Activated CD8-positive, alpha-beta T cell treated with anti-CD3 and anti-CD28 coated beads, Interleukin-2, amount 10 ng/mL, durations not matched to agents 7 days and 5 days (primary cell): ENCODE measurements at regions not wholly inside any gene's neighbourhood (a gene's known extent, or its start where the extent isn't known, plus 50 kb on each side); places are given as distances from the start of the nearest gene placed in this dataset.

Experiments used
- ATAC-seq: fragments of 150-1000 bp; cut with Tn5 transposase; one replicate; pipeline ENCODE4 v1.10.0; 2021; ENCODE audit warnings: moderate library complexity
- CTCF ChIA-PET: fragments of 350-600 bp; sonication (Branson Sonifier 250); formaldehyde crosslinking; loops from one replicate; lab custom pipeline; 2021; ENCODE audit warnings: antibody characterized with exemption; lab: Charles Lee
- POLR2A ChIA-PET: fragments of 350-600 bp; sonication (Branson Sonifier 250); formaldehyde crosslinking; loops from one replicate; lab custom pipeline; 2021; ENCODE audit warnings: antibody characterized with exemption; lab: Charles Lee
- DNase-seq: peaks from one replicate; pipeline ENCODE4 v3.0.0-alpha.2; 2020
- H3K27ac Mint-ChIP-seq: one replicate; pipeline ENCODE4 v1.8.0; 2021; ENCODE audit warnings: mild to moderate bottlenecking, mixed read lengths
- H3K27me3 Mint-ChIP-seq: one replicate; pipeline ENCODE4 v1.8.0; 2021; ENCODE audit warnings: low read depth, mixed read lengths
- H3K36me3 Mint-ChIP-seq: one replicate; pipeline ENCODE4 v1.8.0; 2021; ENCODE audit warnings: low read depth, mixed read lengths
- H3K4me1 Mint-ChIP-seq: one replicate; pipeline ENCODE4 v1.8.0; 2021; ENCODE audit warnings: low read depth, mixed read lengths
- H3K4me3 Mint-ChIP-seq: one replicate; pipeline ENCODE4 v1.8.0; 2021; ENCODE audit warnings: mild to moderate bottlenecking, mixed read lengths
- H3K9me3 Mint-ChIP-seq: one replicate; pipeline ENCODE4 v1.8.0; 2022; ENCODE audit warnings: mixed read lengths; ENCODE audit not compliant: insufficient read depth

DNA sequence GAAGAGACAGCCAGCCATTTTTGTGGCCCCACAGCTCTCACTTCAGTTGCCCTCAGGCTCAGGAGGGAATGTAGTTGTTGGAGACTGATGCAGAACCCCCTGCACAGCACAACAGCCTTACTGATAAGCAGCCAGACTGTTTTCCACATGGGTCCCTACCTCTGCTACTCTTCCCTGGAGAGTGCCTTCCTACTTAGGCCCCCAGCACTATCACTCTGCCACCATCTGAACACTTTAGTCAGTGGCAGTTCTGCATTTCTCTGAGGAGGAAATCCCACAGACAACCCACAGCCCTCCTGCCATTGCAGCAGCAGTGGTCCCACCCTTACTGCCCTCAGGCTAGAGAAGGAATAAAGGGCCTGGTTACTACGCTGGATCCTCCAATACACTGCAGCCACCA lies 61.8 kb upstream of the PTPRD start:
- no peak for ATAC-seq
- no peak for DNase-seq
- ChIA-PET CTCF (no interaction called here), POLR2A (no interaction called here)
- H3K4me3 Mint-ChIP-seq, result no peak overlapping the region
- H3K36me3 Mint-ChIP-seq, result no peaks in the 10 kb centered on the region
- H3K27ac Mint-ChIP-seq, result no peak overlapping the region
- no peaks in the 10 kb centered on the region for H3K4me1 Mint-ChIP-seq
- peaks cover 18% of the 10 kb centered on the region for H3K9me3 Mint-ChIP-seq
- H3K27me3 Mint-ChIP-seq, result no peaks in the 10 kb centered on the region

DNA sequence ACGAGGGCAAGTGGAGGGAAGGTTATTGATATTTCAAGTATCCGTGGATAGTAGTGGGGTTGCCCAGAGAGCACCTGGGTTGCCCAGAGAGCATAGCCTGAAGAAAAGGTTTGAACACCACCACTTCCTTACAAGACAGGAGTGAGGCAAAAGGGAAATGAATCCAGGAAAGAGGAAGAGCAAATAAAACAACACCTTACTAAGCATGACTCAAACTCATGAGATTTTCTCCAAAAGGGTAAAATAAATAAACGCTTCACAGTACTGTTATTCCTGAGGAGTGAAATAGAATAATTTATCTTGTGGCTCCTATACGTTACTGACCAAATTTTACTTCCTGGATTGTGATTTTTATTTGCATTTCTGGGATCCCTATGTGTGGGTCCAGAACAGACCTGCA lies 65.2 kb upstream of the PTPRD start:
- CTCF ChIA-PET, result no interaction called here
- DNase-seq, result no peak
- Mint-ChIP-seq H3K27ac (no peak overlapping the region), H3K9me3 (peaks cover 14% of the 10 kb centered on the region), H3K27me3 (no peaks in the 10 kb centered on the region), H3K4me3 (no peak overlapping the region), H3K4me1 (no peaks in the 10 kb centered on the region), H3K36me3 (no peaks in the 10 kb centered on the region)
- POLR2A ChIA-PET, result no interaction called here
- no peak for ATAC-seq

DNA sequence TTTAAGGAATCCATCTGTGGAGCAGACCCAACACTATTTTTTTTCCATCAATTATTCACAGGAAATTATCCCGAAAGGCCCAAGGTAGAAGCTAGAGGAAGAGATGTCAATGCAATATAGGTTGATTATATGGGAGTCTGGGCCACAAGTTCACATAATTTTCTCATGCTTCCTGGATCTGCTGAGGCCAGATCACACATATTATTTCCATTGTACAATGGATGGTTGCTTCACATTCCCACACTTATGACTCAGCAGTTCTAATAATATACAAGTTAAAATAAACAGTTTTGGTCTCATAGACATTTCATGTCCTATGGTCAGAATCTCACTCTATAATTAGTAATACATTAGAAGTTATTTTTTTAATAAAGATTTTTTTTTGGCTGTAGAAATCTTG lies 66.0 kb upstream of the PTPRD start:
- Mint-ChIP-seq H3K27me3 (no peaks in the 10 kb centered on the region), H3K27ac (no peak overlapping the region), H3K36me3 (no peaks in the 10 kb centered on the region), H3K4me3 (no peak overlapping the region), H3K9me3 (peaks cover 14% of the 10 kb centered on the region), H3K4me1 (no peaks in the 10 kb centered on the region)
- DNase-seq (no peak), ATAC-seq (no peak)
- ChIA-PET CTCF (no interaction called here), POLR2A (no interaction called here)

DNA sequence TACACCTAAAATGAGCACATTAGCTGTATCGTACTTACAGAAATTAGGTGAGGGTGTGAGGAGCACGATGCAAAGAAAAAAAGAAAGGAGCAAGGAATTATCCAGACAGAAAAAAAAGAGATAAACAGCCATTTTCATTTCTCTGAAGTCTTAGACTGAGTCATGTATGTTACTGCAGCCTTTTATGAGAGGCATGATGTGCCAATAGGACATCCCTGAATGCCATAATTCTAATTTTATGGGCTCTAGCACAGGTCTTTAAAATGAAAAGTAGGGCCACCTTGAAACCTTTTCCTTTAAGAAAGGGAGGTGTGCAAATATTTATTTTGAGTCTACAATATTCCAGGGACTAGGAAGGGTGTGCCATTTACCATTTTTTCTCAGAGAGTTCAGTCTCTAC lies 74.1 kb upstream of the PTPRD start:
- no peak overlapping the region for H3K27ac Mint-ChIP-seq
- no peaks in the 10 kb centered on the region for H3K27me3 Mint-ChIP-seq
- ATAC-seq (no peak), DNase-seq (no peak)
- ChIA-PET POLR2A (no interaction called here), CTCF (no interaction called here)
- H3K36me3 Mint-ChIP-seq, result no peaks in the 10 kb centered on the region
- H3K9me3 Mint-ChIP-seq, result peaks cover 4% of the 10 kb centered on the region
- no peak overlapping the region for H3K4me3 Mint-ChIP-seq
- H3K4me1 Mint-ChIP-seq, result no peaks in the 10 kb centered on the region

DNA sequence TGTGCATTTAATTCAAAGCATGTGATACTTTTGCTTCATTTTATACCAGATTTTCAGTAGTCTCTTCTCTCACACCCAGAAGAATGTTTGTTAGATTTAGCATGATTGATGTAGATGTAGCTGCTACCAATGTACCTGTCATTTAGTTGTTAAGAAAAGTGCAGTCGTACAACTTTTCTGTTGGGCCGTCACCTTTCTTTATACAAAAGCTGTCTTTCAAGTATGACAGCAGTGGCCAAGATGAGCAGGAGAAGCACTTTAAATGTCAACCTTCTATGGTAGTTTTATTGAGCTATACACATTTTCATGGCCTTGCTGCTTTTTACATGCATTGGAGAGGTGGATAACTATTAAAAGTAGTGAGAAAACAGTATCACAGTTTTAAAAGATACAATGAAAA lies 77.7 kb upstream of the PTPRD start:
- Mint-ChIP-seq H3K4me3 (no peak overlapping the region), H3K27ac (no peak overlapping the region), H3K4me1 (no peaks in the 10 kb centered on the region), H3K9me3 (peaks cover 4% of the 10 kb centered on the region), H3K36me3 (no peaks in the 10 kb centered on the region), H3K27me3 (no peaks in the 10 kb centered on the region)
- ATAC-seq (no peak), DNase-seq (no peak)
- ChIA-PET CTCF (no interaction called here), POLR2A (no interaction called here)

DNA sequence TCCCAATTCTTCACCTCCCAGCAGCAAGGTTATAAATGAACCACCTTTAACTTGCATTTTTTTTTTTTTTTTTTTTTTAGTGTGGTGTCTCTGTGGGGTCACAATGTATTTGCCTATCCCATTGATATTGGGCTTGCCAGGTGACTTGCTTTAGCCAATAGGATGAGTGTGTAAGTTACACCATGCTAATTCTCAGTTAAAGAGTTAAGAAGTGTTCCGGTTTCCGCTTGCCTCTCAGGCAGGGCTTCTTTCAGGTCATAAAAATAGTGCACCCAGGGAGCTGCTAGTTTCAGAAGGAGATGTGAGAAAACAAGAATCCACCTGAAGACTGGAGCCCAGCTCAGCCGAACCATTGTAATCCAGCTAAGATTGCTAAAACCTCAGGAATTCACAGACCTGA lies 84.2 kb upstream of the PTPRD start:
- DNase-seq (no peak), ATAC-seq (no peak)
- H3K4me1 Mint-ChIP-seq, result no peaks in the 10 kb centered on the region
- peaks cover 4% of the 10 kb centered on the region for H3K9me3 Mint-ChIP-seq
- POLR2A ChIA-PET, result no interaction called here
- H3K36me3 Mint-ChIP-seq, result no peaks in the 10 kb centered on the region
- H3K27ac Mint-ChIP-seq, result no peak overlapping the region
- H3K27me3 Mint-ChIP-seq, result no peaks in the 10 kb centered on the region
- CTCF ChIA-PET, result no interaction called here
- H3K4me3 Mint-ChIP-seq, result no peak overlapping the region

DNA sequence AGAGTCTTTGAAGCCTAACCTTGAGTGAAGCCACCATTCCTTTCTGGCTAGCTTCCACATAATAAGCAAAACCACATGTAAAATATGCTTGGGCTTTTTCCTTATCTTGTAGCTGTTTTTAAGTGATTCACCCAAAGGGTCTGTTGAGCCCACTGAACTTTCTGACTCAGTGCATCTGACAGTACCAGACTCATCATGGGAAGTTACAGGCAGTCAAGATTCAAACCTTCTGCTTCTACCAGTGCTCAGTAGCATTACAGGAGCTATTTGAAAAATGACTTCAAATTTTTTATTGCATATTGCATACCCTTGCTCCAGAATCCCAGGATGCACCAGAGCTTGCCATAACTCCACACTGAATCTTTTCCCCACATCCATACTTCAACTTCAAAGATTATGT lies 87.5 kb upstream of the PTPRD start:
- DNase-seq (no peak), ATAC-seq (no peak)
- ChIA-PET CTCF (no interaction called here), POLR2A (no interaction called here)
- Mint-ChIP-seq H3K9me3 (peaks cover 8% of the 10 kb centered on the region), H3K36me3 (no peaks in the 10 kb centered on the region), H3K4me3 (no peak overlapping the region), H3K27me3 (no peaks in the 10 kb centered on the region), H3K4me1 (no peaks in the 10 kb centered on the region), H3K27ac (no peak overlapping the region)

DNA sequence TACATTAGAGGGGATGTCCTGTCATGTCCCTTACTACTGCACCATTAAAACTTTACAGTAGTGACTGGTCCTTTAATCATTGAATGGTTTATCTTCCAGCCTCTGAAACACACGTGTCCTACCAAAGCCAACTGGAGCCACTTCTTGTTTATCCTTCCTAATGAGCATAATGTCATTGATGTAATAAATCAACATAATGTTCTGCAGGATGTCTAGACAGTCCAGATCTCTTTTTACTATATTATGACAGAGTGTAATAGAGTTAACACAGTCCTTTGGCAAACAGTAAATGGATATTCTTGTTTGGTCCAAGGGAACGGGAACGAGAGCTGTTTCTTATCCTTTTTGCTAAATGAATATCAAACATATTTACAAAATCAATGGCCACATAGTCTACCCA lies 88.1 kb upstream of the PTPRD start:
- H3K4me3 Mint-ChIP-seq, result no peak overlapping the region
- peaks cover 8% of the 10 kb centered on the region for H3K9me3 Mint-ChIP-seq
- POLR2A ChIA-PET, result no interaction called here
- DNase-seq (no peak), ATAC-seq (no peak)
- H3K27me3 Mint-ChIP-seq, result no peaks in the 10 kb centered on the region
- H3K27ac Mint-ChIP-seq, result no peak overlapping the region
- no peaks in the 10 kb centered on the region for H3K4me1 Mint-ChIP-seq
- no peaks in the 10 kb centered on the region for H3K36me3 Mint-ChIP-seq
- CTCF ChIA-PET, result no interaction called here

DNA sequence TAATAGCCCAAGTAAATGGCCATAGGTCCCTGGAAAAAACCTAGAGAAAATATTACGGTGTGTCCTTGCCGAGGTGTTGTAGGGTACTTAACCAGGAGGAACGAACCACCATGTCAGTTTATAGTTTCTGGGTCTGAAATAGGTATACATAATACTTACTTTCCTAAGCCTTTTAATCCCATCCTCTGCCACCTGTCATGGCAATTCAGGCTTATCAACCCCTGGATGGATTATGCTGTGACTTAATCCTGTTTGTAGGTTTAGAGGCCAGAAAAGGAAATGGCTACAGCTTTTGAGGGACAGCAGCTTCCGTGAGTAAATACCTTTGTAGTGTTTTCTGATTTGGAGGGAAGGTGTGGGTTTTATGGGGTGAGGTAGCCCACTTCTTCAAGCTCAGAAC lies 89.1 kb upstream of the PTPRD start:
- DNase-seq, result no peak
- Mint-ChIP-seq H3K9me3 (peaks cover 8% of the 10 kb centered on the region), H3K36me3 (no peaks in the 10 kb centered on the region), H3K27ac (no peak overlapping the region), H3K4me1 (no peaks in the 10 kb centered on the region), H3K4me3 (no peak overlapping the region), H3K27me3 (no peaks in the 10 kb centered on the region)
- no peak for ATAC-seq
- POLR2A ChIA-PET, result no interaction called here
- CTCF ChIA-PET, result no interaction called here

DNA sequence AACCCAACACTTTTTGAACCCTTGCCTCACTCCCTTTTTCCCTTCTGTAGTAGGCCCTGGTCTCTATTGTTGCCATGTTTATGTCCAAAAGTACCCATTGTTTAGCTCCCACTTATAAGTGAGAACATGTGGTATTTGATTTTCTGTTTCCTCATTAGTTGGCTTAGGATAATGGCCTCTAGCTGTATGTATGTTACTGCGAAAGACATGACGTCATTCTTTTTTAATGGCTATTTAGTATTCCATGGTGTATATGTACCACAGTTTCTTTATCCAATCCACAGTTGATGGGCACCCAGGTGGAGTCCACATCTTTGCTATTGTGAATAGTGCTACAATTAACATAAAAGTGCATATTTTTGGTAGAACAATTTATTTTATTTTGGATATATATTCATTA lies 90.3 kb upstream of the PTPRD start:
- H3K4me3 Mint-ChIP-seq, result no peak overlapping the region
- H3K4me1 Mint-ChIP-seq, result no peaks in the 10 kb centered on the region
- H3K9me3 Mint-ChIP-seq, result peaks cover 10% of the 10 kb centered on the region
- ATAC-seq (no peak), DNase-seq (no peak)
- CTCF ChIA-PET, result no interaction called here
- no peaks in the 10 kb centered on the region for H3K27me3 Mint-ChIP-seq
- no peak overlapping the region for H3K27ac Mint-ChIP-seq
- H3K36me3 Mint-ChIP-seq, result no peaks in the 10 kb centered on the region
- POLR2A ChIA-PET, result no interaction called here

DNA sequence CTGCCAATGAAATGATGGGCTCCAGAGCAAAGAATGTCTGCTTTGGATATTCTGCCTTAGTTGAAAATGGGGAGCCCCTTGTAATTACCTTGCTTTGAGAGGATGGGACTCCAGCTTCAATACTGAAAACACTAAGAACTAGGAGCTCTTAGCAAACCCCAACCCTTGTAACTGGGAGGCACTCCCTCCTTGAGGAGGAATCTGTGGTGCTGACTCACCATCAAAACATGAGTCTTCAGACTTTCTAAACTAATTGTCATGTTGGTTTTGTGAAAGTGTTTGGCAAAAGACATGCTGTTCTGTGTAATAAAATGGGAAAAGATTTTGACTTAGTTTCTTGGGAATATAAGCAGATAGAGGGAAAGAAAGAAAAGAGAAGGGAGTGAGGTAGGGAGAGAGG lies 91.9 kb upstream of the PTPRD start:
- CTCF ChIA-PET, result no interaction called here

DNA sequence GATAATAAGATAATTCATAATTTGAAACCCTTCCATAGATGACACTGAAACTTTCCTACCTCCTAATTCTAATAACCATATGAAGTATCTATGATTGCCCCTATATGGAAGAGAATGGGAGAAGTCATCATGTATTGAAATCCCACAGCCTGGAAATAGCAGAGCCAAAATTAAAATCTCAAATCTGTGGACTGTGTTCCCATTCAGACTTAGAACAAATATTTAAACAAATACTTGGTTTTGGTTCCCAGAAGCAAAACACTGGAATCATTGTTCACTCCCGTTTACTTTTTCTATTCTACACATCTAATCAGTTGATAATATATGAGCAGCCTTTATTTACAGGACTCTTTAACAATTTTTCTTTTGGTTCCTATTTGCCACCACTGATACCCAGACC lies 92.6 kb upstream of the PTPRD start:
- H3K27me3 Mint-ChIP-seq, result no peaks in the 10 kb centered on the region
- H3K4me1 Mint-ChIP-seq, result no peaks in the 10 kb centered on the region
- DNase-seq, result no peak
- H3K4me3 Mint-ChIP-seq, result no peak overlapping the region
- POLR2A ChIA-PET, result no interaction called here
- peaks cover 12% of the 10 kb centered on the region for H3K9me3 Mint-ChIP-seq
- no peaks in the 10 kb centered on the region for H3K36me3 Mint-ChIP-seq
- no peak for ATAC-seq
- CTCF ChIA-PET, result no interaction called here
- H3K27ac Mint-ChIP-seq, result no peak overlapping the region

More for the DNA sequence above, 91.9 kb upstream of the PTPRD start:
- Mint-ChIP-seq H3K27ac (no peak overlapping the region), H3K4me3 (no peak overlapping the region), H3K9me3 (peaks cover 11% of the 10 kb centered on the region), H3K27me3 (no peaks in the 10 kb centered on the region), H3K36me3 (no peaks in the 10 kb centered on the region), H3K4me1 (no peaks in the 10 kb centered on the region)
- no peak for ATAC-seq
- POLR2A ChIA-PET, result no interaction called here
- DNase-seq, result no peak

DNA sequence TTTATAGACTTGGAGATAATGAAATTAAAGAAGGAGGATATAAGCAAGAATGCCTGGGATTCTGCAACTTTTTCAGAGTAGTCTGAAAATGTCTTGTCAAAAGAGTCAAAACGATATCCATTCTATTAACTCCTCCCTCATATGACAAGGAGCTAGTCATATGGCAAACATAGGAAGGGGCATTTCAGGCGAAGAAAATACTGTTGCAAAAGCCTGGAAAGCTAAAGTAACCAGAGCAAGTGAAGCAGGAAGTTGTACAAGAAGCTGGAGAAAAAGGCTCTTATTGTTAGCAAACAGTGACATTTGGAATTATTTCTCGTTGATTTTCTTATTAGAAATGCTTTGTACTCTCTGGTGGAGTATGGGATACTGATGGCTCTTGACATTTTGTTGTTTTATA lies 94.0 kb upstream of the PTPRD start:
- no peaks in the 10 kb centered on the region for H3K4me1 Mint-ChIP-seq
- DNase-seq (no peak), ATAC-seq (no peak)
- ChIA-PET CTCF (no interaction called here), POLR2A (no interaction called here)
- H3K36me3 Mint-ChIP-seq, result no peaks in the 10 kb centered on the region
- H3K9me3 Mint-ChIP-seq, result peaks cover 14% of the 10 kb centered on the region
- H3K27ac Mint-ChIP-seq, result no peak overlapping the region
- H3K27me3 Mint-ChIP-seq, result no peaks in the 10 kb centered on the region
- H3K4me3 Mint-ChIP-seq, result no peak overlapping the region
